ENCODE measurements at regions not wholly inside any gene's neighbourhood (a gene's known extent, or its start where the extent isn't known, plus 50 kb on each side); places are given as distances from the start of the nearest gene placed in this dataset.

GRCh38 chr6:163659803-163660202 is 245.3 kb downstream of the QKI start:
- DNase-seq = no peak

DNA sequence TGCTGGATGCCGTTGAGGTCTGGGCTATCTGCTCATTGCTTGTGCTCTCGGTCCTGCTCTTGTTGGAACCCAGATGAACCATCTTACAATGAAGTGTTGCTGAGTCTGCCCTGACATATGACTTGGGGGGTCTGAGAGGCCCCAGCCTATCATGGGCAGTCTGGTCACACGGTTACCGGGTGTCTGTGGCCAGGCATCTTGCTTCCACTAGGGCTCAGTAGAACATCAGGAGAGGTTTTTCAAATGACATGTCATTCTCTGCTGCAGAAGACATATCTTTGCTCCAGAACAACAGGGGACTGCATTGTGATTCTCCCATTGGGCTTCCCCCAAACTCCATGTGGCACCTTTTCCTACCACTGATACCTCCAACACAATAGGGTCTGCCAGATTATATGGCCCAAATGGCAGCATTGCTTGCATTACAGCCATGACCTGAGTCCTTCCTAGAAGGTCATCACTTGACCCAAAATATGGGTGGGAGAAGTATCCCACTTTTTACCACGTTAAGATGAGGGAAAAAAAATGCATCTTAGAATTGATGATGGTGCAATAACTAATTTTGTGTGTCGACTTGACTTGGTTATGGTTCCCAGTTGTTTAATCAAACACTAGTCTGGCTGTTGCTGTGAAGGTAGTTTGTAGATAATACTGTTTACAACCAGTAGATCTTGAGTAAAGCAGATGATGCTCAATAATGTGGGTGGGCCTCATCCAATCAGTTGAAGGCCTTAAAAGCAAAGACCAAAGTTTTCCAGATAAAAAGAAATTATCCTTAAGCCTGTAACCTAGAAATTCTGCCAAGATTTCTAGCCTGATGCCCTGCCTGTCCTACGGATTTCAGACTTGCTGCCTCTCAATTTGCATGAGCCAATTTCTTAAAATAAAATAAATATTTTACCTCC is 241.0 kb downstream of the QKI start:
- DNase-seq = no peak

GRCh38 chr6:163651915-163652668 is 237.6 kb downstream of the QKI start:
- no peak for DNase-seq

GRCh38 chr6:163651426-163651825 is 236.9 kb downstream of the QKI start:
- DNase-seq = no peak

- DNase-seq = no peak
Observed at GRCh38 chr6:163648868-163649267, 234.3 kb downstream of the QKI start.

GRCh38 chr6:163647624-163648023 is 233.1 kb downstream of the QKI start:
- DNase-seq = no peak

DNA sequence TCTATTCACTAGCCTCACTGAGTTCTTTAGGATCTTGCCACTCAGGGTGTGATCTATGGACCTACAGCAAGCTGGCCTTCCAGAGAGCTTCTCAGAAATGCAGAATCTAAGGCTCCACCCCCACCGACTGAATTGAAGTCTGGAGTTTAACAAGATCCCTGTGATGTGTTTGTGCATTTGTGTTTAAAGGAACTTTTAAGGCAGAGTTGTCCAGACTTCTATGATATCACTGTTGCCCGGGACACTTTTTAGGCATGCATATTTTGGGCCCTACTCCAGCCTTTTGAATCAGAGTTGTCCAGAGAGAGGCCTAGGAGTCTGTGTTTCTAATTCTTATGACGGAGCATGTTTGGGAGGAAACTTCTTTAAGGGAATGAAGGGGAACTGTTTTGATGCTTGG is 232.3 kb downstream of the QKI start:
- DNase-seq = no peak

- no peak for DNase-seq
Observed at GRCh38 chr6:163646133-163646532, 231.6 kb downstream of the QKI start.

DNA sequence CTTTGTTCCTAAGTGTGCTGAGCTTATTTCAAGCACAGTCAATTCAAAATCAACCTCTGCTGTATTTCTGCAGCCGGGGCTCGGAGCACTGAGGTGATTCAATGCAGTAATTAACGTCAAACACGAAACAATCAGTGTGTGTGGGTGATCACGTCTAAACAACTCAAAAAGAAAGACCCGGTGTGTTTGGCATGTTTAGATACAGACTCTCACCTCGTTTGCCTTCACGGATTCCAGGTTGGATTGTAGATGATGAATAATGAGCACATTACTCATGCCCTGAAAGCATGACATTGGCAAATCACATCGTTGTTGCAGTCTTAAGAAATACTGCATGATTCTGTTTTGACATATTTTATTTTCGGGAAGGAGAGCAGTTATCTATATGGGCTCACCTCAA is 231.0 kb downstream of the QKI start:
- DNase-seq = no peak

DNA sequence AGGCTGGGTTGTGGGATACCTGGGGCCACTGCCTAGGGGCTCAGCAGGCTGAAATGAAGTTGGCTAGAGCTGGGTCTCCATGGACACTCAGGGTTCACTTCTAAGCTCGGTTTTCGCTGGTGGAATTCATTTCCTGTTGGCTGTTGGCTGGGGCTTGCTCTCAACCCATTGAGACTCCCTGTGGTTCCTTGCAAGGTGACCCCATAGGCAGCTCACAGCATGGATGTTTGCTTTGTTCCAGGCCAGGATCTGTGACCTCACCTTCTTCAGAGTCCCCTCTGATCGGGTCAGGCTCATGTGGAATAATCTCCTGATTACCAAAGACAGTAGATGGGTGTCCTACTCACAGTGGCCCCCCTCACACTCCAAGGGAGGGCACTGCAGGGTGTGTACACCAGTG is 229.3 kb downstream of the QKI start:
- no peak for DNase-seq

DNA sequence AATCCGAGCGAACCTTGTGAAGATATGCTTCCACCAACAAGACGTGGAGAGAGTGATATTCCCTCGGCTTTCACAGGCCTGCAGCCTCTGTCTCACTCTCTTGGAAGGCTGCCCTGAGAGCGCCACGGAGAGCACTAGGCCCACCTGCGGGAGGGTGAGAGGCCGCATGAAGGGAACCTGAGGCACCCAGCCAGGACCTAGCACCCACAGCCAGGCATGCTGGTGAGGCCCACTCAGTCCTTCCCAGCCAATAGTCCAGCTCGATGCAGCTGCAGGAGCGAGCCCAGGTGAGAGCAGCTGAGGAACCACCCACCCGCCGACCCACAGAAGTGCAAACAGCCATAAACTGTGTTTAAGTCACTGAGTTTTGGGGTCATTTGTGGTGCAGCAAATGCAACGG is 227.2 kb downstream of the QKI start:
- DNase-seq = no peak

DNA sequence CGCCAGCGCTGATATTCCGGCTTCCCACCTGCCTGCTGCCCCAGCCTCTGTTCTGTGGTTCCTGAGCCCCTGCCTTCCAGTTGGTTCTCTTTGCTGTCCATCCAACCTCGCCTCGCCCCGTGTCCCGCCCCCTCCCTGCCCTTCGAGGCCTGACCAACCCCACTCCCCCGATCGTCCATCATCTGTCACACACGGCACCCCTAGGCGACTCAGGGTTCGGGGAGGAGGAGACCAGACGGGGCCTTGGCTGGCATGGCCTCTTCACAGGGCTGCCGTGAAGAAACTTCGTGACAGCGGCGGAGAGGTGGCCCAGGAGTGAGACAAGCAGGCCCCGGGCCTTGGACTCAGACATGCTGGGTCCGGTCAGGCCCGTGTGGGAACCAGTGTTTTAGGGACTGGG is 226.1 kb downstream of the QKI start:
- no peak for DNase-seq

DNA sequence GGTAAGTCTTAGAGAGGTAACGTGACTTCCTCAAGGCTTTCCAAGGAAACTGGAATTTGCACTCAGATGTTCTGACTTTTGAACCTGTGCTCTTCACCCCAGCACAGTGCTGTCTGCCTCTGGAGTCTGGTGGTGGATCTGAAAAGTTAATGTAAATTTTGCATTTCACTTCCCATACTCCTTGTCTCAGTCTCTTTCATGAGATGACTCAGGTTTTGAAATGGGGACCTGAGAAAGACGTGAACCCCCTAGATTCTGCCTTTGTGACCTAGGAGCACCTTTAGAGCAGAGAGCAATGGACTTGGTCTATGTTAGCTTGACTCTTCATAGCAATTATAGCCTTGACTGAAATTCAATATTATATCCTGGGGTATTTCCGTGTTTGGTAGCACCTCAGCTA is 223.0 kb downstream of the QKI start:
- no peak for DNase-seq

GRCh38 chr6:163635731-163636364 is 221.3 kb downstream of the QKI start:
- no peak for DNase-seq

- no peak for DNase-seq
Observed at GRCh38 chr6:163635315-163635714, 220.8 kb downstream of the QKI start.

- DNase-seq = no peak
Observed at GRCh38 chr6:163634211-163635171, 220.0 kb downstream of the QKI start.

- no peak for DNase-seq
Observed at GRCh38 chr6:163630991-163631390, 216.5 kb downstream of the QKI start.

DNA sequence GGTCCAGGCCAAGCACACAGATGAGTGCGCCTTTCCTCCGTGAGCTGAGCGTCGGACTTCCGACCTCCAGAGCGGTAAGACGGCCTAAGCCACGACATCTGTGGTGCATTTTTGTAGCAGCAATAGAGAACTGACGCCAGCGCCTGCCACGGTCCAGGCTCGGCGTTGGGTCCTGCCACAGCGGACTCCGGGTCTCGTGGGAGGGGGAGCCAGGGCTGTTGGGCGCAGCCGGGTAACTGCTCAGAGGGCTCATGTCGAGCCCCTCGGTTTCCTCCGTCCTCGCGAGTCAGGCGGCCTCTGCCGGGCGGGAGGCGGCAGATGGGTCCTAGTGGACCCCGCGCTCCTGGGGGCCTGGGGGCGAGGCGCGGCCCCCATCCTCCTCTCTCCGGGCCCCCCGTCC is 216.1 kb downstream of the QKI start:
- DNase-seq = no peak

DNA sequence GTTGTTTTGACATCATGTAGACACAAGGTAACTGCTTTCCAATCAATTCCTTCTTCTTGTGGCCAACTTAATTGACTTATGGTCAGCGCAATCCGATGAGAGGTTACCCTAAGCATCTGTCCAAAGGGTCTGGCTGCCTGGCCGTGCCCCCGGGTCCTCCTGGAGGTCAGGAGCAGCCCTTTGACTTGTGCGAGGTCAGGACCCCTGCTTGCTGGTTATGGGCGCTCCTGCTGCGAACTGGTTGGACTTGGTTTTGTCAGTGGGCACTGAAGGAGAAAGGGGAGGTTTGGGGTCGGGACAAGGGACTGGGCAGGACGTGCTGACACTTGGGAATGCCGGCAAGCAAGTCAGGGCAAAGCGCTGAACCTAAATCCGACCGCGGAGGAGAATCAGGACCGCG is 215.6 kb downstream of the QKI start:
- no peak for DNase-seq
